Posterior cingulate gyrus (tissue), 11 donors: ENCODE measurements at regions not wholly inside any gene's neighbourhood (a gene's known extent, or its start where the extent isn't known, plus 50 kb on each side); places are given as distances from the start of the nearest gene placed in this dataset.

Experiments used
- DNase-seq, 10 donors: peaks; one replicate each; pipeline versions ENCODE4 v3.0.0 to v3.0.0-alpha.2; 2020 to 2021; ENCODE audit warnings: mixed read lengths in 3 of 10
- intact Hi-C: fragments of 100-400 bp; cut with DNase I; formaldehyde crosslinking; loops from one replicate; pipeline ENCODE4 v1.15.1; 2023

DNA sequence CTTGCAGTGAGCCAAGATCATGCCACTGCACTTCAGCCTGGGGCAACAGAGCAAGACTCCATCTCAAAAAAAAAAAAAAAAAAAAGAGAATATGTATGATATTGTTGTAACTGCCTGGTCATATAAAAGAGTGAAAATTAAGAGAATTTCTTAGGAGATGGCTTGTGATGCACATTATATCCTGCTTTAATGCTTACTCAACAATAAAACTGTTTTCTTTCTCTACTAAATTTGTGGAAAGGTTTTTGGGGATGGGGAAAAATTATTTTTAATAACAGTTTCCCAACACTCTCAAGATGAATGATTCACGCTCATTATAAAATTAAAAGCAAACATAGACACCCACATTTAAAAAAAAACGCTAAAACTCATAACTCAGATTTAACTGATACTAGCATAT lies 1163.0 kb downstream of the SI start:
- no peak for DNase-seq
- intact Hi-C loops: no loop called here

DNA sequence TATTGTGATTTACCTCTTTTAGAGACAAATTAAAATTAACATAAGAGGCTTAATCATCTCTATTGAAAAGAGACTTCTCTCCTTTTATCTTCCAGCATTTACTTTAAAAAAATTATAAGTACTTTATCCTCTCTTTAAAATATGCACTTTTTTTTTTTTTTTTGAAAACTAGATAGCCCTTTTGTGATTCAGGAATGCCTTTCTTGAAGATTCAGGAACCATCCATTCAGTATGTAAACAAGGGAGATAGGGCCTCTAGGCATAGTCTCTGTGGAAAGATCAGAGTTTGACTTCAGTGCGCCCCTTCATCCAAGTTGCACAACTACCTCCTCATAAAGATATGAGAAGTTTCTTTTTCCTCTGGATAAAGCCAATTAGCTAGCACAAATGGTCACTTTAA lies 1163.7 kb downstream of the SI start:
- intact Hi-C loops: no loop called here
- no peak for DNase-seq

GRCh38 chr3:163891771-163892170 lies 1186.5 kb downstream of the SI start:
- no peak for DNase-seq
- intact Hi-C loops: no loop called here

GRCh38 chr3:163890661-163891060 lies 1187.6 kb downstream of the SI start:
- intact Hi-C loops: no loop called here

GRCh38 chr3:163879172-163879571 lies 1199.1 kb downstream of the SI start:
- peak in 1 of 10 donors; percentile 40 for DNase-seq
- intact Hi-C loops: no loop called here

More at GRCh38 chr3:163890661-163891060, 1187.6 kb downstream of the SI start:
- no peak for DNase-seq

GRCh38 chr3:163878396-163878795 lies 1199.9 kb downstream of the SI start:
- intact Hi-C loops: no loop called here
- no peak for DNase-seq

DNA sequence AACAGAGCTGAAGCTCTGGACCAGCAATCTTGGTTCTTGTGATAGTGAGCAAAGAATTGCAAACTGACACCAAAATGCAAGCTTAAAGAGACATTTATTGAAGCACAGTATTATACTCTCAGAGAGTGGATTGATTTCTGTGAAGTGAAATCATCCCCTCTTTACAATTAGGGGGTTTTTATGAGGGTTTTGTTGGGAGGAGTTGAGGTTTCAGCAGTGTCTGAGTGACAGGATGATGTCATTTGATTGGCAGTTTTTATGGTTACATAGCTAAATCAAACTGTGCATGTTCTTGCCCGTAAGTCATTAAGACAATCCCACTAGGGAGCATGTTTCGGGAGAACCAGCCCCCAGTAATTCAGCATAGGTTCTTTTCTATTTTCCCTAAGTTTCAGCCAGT lies 1200.5 kb downstream of the SI start:
- DNase-seq: no peak
- intact Hi-C loops: no loop called here

DNA sequence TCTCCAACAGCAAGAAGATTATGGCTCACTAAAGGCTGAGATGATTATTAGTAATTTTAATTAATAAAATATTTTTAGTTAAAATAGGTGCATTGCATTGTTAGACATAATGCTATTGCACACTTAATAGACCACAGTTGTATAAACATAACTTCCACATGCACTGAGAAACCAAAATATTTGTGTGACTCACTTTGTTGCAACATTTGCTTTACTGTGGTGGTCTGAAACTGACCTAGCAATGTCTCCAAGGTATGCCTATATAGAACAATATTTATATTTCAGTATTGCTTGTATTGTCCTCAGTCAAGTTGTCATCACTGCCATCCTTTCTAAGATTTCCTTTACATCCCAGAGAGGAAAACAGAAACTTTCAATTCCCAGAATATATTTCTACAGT lies 1215.2 kb downstream of the SI start:
- intact Hi-C loops: no loop called here
- no peak for DNase-seq

GRCh38 chr3:163852233-163852632 lies 1226.1 kb downstream of the SI start:
- DNase-seq: no peak
- intact Hi-C loops: no loop called here

DNA sequence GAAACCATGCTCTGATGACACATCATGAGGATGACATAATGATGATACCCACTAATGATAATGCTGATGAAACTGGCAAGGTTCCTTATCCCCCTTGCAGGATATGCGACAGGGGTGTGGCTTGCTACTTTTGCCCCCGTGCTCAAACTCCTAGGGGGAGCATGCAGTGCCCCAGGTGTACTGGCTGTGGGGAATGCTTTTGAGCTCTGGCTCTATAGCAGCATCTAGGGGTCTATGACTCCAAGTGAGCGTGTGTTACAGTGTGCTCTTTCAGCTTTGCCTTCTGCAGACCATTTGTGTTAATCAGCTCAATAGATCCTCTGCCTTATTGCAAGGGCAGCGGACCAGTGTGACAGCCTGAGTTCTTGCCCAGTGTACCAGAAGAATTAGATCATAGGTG lies 1239.5 kb downstream of the SI start:
- intact Hi-C loops: no loop called here
- DNase-seq: no peak

GRCh38 chr3:163832547-163832946 lies 1245.7 kb downstream of the SI start:
- intact Hi-C loops: no loop called here
- no peak for DNase-seq

- no peak for DNase-seq
- intact Hi-C loops: no loop called here
These were observed 1256.5 kb downstream of the SI start for GRCh38 chr3:163821841-163822240.

DNA sequence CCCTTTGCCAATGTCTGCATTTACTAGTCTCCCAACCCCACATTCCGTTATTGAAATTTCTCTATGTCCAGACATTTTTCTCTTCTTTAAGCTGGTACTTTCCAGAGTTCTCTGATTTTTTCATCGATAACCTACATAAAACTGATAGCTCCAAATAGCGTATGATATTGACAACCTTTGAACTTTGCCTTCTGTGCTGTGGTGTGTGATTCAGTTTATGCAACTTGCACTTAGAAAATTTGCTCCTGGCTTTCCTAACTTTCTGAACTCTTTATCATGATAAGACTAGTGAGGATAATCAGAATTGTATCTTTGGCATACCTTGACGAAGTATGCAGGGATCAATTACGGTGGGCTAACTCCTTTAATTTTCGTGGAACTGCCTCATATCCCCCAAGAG lies 1261.3 kb downstream of the SI start:
- intact Hi-C loops: no loop called here
- DNase-seq: no peak

GRCh38 chr3:163813935-163814334 lies 1264.4 kb downstream of the SI start:
- intact Hi-C loops: no loop called here

DNA sequence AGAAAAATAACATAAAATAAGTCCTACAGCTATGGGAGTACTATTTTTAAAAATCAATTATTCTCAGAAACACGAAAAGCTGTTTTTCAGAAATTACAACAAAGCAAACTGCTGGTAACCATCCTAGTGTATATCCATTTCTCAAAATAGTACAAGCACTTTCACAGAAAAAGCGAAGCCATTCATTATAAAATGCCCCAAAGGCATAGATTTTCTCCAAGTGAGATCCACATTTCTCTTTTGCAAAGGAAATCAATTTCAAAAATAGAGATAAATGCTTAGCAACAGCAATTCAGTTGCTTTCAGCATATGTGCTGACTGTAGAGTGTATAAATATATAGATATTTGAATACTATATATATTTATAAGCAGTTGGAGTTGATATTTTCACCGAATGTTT lies 1266.3 kb downstream of the SI start:
- no peak for DNase-seq
- intact Hi-C loops: no loop called here

More at GRCh38 chr3:163813935-163814334, 1264.4 kb downstream of the SI start:
- no peak for DNase-seq

DNA sequence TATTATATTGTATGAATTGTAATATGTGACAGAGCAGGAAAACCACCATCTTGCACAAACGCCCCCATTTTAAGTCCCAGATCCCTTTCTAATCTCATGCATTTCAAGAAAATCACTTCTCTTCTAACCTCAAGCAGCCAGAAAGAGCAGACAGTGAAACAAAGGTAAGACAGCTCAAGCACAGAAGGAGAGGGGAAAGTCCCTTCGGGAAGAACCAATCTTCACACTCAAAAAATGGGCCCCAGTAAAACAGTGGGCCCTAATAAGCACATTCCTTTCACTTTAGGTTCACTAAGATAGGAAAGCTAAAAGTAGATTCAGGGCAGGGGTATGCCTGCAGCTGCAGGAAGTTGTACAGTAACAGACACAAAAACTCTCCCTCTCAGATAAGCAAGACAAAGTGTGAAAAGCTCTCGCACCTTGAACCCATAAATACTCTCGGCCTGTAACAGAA lies 1268.7 kb downstream of the SI start:
- no peak for DNase-seq
- intact Hi-C loops: no loop called here

GRCh38 chr3:163786416-163786815 lies 1291.9 kb downstream of the SI start:
- DNase-seq: no peak
- intact Hi-C loops: no loop called here

- no peak for DNase-seq
- intact Hi-C loops: no loop called here
These were observed 1292.6 kb downstream of the SI start for GRCh38 chr3:163785693-163786092.

- intact Hi-C loops: no loop called here
- no peak for DNase-seq
These were observed 1298.6 kb downstream of the SI start for GRCh38 chr3:163779396-163780344.

GRCh38 chr3:163776743-163777142 lies 1301.6 kb downstream of the SI start:
- DNase-seq: no peak
- intact Hi-C loops: no loop called here

GRCh38 chr3:163773136-163773535 lies 1305.2 kb downstream of the SI start:
- no peak for DNase-seq
- intact Hi-C loops: no loop called here

DNA sequence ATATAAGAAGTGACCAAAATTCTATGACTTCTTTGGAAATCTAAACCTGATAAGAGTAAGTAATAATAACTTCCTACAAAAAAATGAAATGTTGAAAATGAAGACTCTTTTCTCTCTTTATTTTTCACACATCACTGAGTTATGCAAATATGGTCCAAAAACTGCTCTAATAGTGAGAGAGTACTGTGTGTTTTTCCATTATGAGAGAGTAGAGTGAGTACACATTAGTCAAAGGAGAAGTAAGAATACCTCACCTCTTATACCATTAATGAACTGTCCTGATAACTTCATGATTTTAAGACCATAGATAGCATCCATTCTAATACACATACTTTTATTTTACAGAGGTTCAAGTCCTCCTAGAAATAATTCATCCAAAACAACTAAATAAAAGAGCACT lies 1310.2 kb downstream of the SI start:
- DNase-seq: no peak
- intact Hi-C loops: no loop called here
